T-cell (primary cell): ENCODE measurements at regions not wholly inside any gene's neighbourhood (a gene's known extent, or its start where the extent isn't known, plus 50 kb on each side); places are given as distances from the start of the nearest gene placed in this dataset.

Source experiments
- ATAC-seq, 4 experiments: fragments of 200-7000 bp in 3 of 4; fragments of 150-1000 bp in 1 of 4; cut with Tn5 transposase; replicated peaks in 1 of 4; 1 replicate in 3 of 4; 2 replicates in 1 of 4; pipeline ENCODE4 v1.10.0; 2021; ENCODE audit warnings: moderate library complexity in 3 of 4, mild to moderate bottlenecking in 2 of 4, moderate number of reproducible peaks in 1 of 4
- CTCF ChIA-PET, 2 donors: fragments of 300-600 bp; sonication (Branson Sonifier 250); formaldehyde crosslinking; loops; one replicate each; lab custom pipeline; 2022; ENCODE audit warnings: antibody characterized with exemption in 2 of 2; lab: Charles Lee
- POLR2A ChIA-PET, 2 donors: fragments of 300-600 bp; sonication (Branson Sonifier 250); formaldehyde crosslinking; loops; one replicate each; lab custom pipeline; 2022; ENCODE audit warnings: antibody characterized with exemption in 2 of 2; lab: Charles Lee
- DNase-seq, 35 experiments: peaks; one replicate each; pipeline versions ENCODE4 v3.0.0 to v3.0.0-alpha.2; 2013 to 2023
- H3K27ac ChIP-seq: one replicate; pipeline ENCODE4 v1.5.1; 2013; ENCODE audit warnings: low read length
- H3K27me3 ChIP-seq, 2 experiments: replicated peaks in 1 of 2; 1 replicate in 1 of 2; 2 replicates in 1 of 2; pipeline versions ENCODE4 v1.6.1 to v1.7.0; 2013; ENCODE audit warnings: low read length in 1 of 2, mixed read lengths in 1 of 2; ENCODE audit not compliant: control insufficient read depth in 2 of 2, insufficient read depth in 2 of 2; ENCODE audit errors: extremely low read depth in 1 of 2
- H3K36me3 ChIP-seq, 2 donors: 1 replicate in 1 of 2; 2 replicates in 1 of 2; pipeline versions ENCODE4 v1.6.1 to v1.7.0; 2013; ENCODE audit warnings: low read length in 1 of 2; ENCODE audit not compliant: control insufficient read depth in 2 of 2, insufficient read depth in 1 of 2; ENCODE audit errors: extremely low read depth in 1 of 2
- H3K4me1 ChIP-seq, 2 experiments: 1 replicate in 1 of 2; 2 replicates in 1 of 2; pipeline versions ENCODE4 v1.6.1 to v1.7.0; 2013; ENCODE audit warnings: low read length in 2 of 2, mixed read lengths in 1 of 2; ENCODE audit not compliant: insufficient read depth in 2 of 2, control insufficient read depth in 1 of 2; ENCODE audit errors: extremely low read depth in 1 of 2
- H3K4me3 ChIP-seq, 2 donors: 1 replicate in 1 of 2; 2 replicates in 1 of 2; pipeline versions ENCODE4 v1.5.1 to v1.7.0; 2013; ENCODE audit warnings: mild to moderate bottlenecking in 2 of 2, low read length in 1 of 2, moderate library complexity in 1 of 2; ENCODE audit not compliant: control insufficient read depth in 1 of 2; ENCODE audit errors: extremely low read depth in 1 of 2
- H3K9me3 ChIP-seq: 2 replicates; pipeline ENCODE4 v1.7.0; 2013
- H3K27ac Mint-ChIP-seq, 2 donors: one replicate each; pipeline ENCODE4 v1.8.0; 2020 to 2021; ENCODE audit warnings: mild to moderate bottlenecking in 2 of 2, mixed read lengths in 2 of 2
- H3K27me3 Mint-ChIP-seq, 2 donors: one replicate each; pipeline ENCODE4 v1.8.0; 2021 to 2022; ENCODE audit warnings: mixed read lengths in 2 of 2
- H3K36me3 Mint-ChIP-seq: one replicate; pipeline ENCODE4 v1.8.0; 2021; ENCODE audit warnings: mixed read lengths
- H3K4me1 Mint-ChIP-seq, 3 donors: one replicate each; pipeline ENCODE4 v1.8.0; 2020 to 2022; ENCODE audit warnings: mixed read lengths in 3 of 3, mild to moderate bottlenecking in 1 of 3
- H3K4me3 Mint-ChIP-seq, 3 donors: one replicate each; pipeline ENCODE4 v1.8.0; 2020 to 2022; ENCODE audit warnings: mild to moderate bottlenecking in 3 of 3, mixed read lengths in 3 of 3, moderate library complexity in 3 of 3
- H3K9me3 Mint-ChIP-seq, 3 donors: one replicate each; pipeline ENCODE4 v1.8.0; 2020 to 2022; ENCODE audit warnings: mixed read lengths in 3 of 3
- WGBS: methylation state at CpG from one replicate; pipeline ENCODE4 v1.1.5; 2013; ENCODE audit warnings: missing lambda C conversion rate; ENCODE audit not compliant: insufficient coverage; 5-methylcytosine and 5-hydroxymethylcytosine counted together

- Histone ChIP-seq H3K4me1 (no peaks in the 10 kb centered on the region), H3K9me3 (no peaks in the 10 kb centered on the region), H3K4me3 (no peak overlapping the region), H3K27me3 (no peaks in the 10 kb centered on the region), H3K36me3 (no peaks in the 10 kb centered on the region), H3K27ac (no peak overlapping the region)
- ChIA-PET POLR2A (no interaction called here), CTCF (no interaction called here)
- 93% methylated on average over 5 of the region's 9 CpGs for WGBS
- Mint-ChIP-seq H3K4me3 (no peak overlapping the region), H3K27ac (no peak overlapping the region), H3K36me3 (no peaks in the 10 kb centered on the region), H3K27me3 (no peaks in the 10 kb centered on the region), H3K4me1 (no peaks in the 10 kb centered on the region), H3K9me3 (no peaks in the 10 kb centered on the region)
- DNase-seq: no peak
- ATAC-seq: no peak
These were observed 136.9 kb downstream of the PSMG1 start for GRCh38 chr21:39046236-39046916.

GRCh38 chr21:39041816-39042215, 141.4 kb downstream of the PSMG1 start:
- Mint-ChIP-seq H3K4me1 (peaks cover 6 to 8% (median 7%) of the 10 kb centered on the region in 3 donors), H3K9me3 (no peaks in the 10 kb centered on the region), H3K4me3 (no peak overlapping the region), H3K27ac (no peak overlapping the region), H3K36me3 (no peaks in the 10 kb centered on the region), H3K27me3 (peaks cover 0 to 8% of the 10 kb centered on the region in 2 donors)
- WGBS: 95% methylated on average over 2 of the region's 4 CpGs
- no peak overlapping the region for H3K4me3 ChIP-seq
- H3K27me3 ChIP-seq: peaks cover 0 to 8% of the 10 kb centered on the region in 2 experiments
- CTCF ChIA-PET: no interaction called here
- no peak overlapping the region for H3K27ac ChIP-seq
- H3K4me1 ChIP-seq: peaks cover 0 to 13% of the 10 kb centered on the region in 2 experiments
- POLR2A ChIA-PET: no interaction called here
- H3K36me3 ChIP-seq: no peaks in the 10 kb centered on the region
- DNase-seq (no peak), ATAC-seq (no peak)
- H3K9me3 ChIP-seq: no peaks in the 10 kb centered on the region

GRCh38 chr21:39040494-39041110, 142.6 kb downstream of the PSMG1 start:
- ChIA-PET CTCF (no interaction called here), POLR2A (interaction anchor here in 1 of 2 donors (0.5 kb wide), 1 partner anchor 15 kb away, joined by 4 read pairs; no protein-coding TSS in a partner anchor)
- peaks cover 0 to 13% of the 10 kb centered on the region in 2 experiments for H3K27me3 ChIP-seq
- WGBS: 34% methylated on average over 3 of the region's 5 CpGs
- Mint-ChIP-seq H3K36me3 (no peaks in the 10 kb centered on the region), H3K27ac (no peak overlapping the region), H3K4me3 (no peak overlapping the region), H3K9me3 (no peaks in the 10 kb centered on the region), H3K27me3 (peaks cover 5 to 15% of the 10 kb centered on the region in 2 donors), H3K4me1 (peaks cover 6 to 8% (median 7%) of the 10 kb centered on the region in 3 donors)
- H3K27ac ChIP-seq: no peak overlapping the region
- H3K36me3 ChIP-seq: no peaks in the 10 kb centered on the region
- no peak for ATAC-seq
- peaks cover 0 to 13% of the 10 kb centered on the region in 2 experiments for H3K4me1 ChIP-seq
- no peak overlapping the region for H3K4me3 ChIP-seq
- no peaks in the 10 kb centered on the region for H3K9me3 ChIP-seq
- no peak for DNase-seq

- ATAC-seq (no peak), DNase-seq (no peak)
- H3K36me3 ChIP-seq: no peaks in the 10 kb centered on the region
- ChIA-PET POLR2A (no interaction called here), CTCF (no interaction called here)
- H3K27me3 ChIP-seq: peaks cover 0 to 27% of the 10 kb centered on the region in 2 experiments
- Mint-ChIP-seq H3K9me3 (no peaks in the 10 kb centered on the region), H3K36me3 (no peaks in the 10 kb centered on the region), H3K27me3 (peaks cover 9 to 30% of the 10 kb centered on the region in 2 donors), H3K4me1 (peaks cover 7 to 8% (median 8%) of the 10 kb centered on the region in 3 donors), H3K27ac (no peak overlapping the region), H3K4me3 (no peak overlapping the region)
- H3K9me3 ChIP-seq: no peaks in the 10 kb centered on the region
- no peak overlapping the region for H3K27ac ChIP-seq
- H3K4me3 ChIP-seq: no peak overlapping the region
- peaks cover 0 to 16% of the 10 kb centered on the region in 2 experiments for H3K4me1 ChIP-seq
- 74% methylated on average over 8 of the region's 11 CpGs for WGBS
These were observed 145.3 kb downstream of the PSMG1 start for GRCh38 chr21:39037807-39038405.

- Mint-ChIP-seq H3K27me3 (peaks cover 9 to 30% of the 10 kb centered on the region in 2 donors), H3K36me3 (no peaks in the 10 kb centered on the region), H3K4me3 (no peak overlapping the region), H3K4me1 (peaks cover 7 to 8% (median 8%) of the 10 kb centered on the region in 3 donors), H3K27ac (no peak overlapping the region), H3K9me3 (no peaks in the 10 kb centered on the region)
- Histone ChIP-seq H3K9me3 (no peaks in the 10 kb centered on the region), H3K27me3 (peaks cover 0 to 30% of the 10 kb centered on the region in 2 experiments), H3K4me1 (peaks cover 0 to 16% of the 10 kb centered on the region in 2 experiments), H3K27ac (no peak overlapping the region), H3K4me3 (no peak overlapping the region), H3K36me3 (no peaks in the 10 kb centered on the region)
- no peak for DNase-seq
- ChIA-PET POLR2A (no interaction called here), CTCF (no interaction called here)
- 80% methylated on average over 4 of the region's 8 CpGs for WGBS
- no peak for ATAC-seq
These were observed 146.7 kb downstream of the PSMG1 start for GRCh38 chr21:39036581-39036980.

- POLR2A ChIA-PET: no interaction called here
- Histone ChIP-seq H3K27me3 (peaks cover 0 to 34% of the 10 kb centered on the region in 2 experiments), H3K4me3 (no peak overlapping the region), H3K27ac (no peak overlapping the region), H3K36me3 (no peaks in the 10 kb centered on the region), H3K4me1 (peaks cover 0 to 5% of the 10 kb centered on the region in 2 experiments), H3K9me3 (no peaks in the 10 kb centered on the region)
- ATAC-seq: no peak
- Mint-ChIP-seq H3K4me1 (peaks cover 0 to 2% (median 0%) of the 10 kb centered on the region in 3 donors), H3K27me3 (peaks cover 9 to 34% of the 10 kb centered on the region in 2 donors), H3K9me3 (no peaks in the 10 kb centered on the region), H3K36me3 (no peaks in the 10 kb centered on the region), H3K27ac (no peak overlapping the region), H3K4me3 (no peak overlapping the region)
- 100% methylated on average over 1 of the region's 12 CpGs for WGBS
- DNase-seq: no peak
- CTCF ChIA-PET: interaction anchor here in 1 of 2 donors (0.5 kb wide), 1 partner anchor 14 kb away, joined by 9 read pairs; no protein-coding TSS in a partner anchor
These were observed 148.4 kb downstream of the PSMG1 start for GRCh38 chr21:39034590-39035536.
